Iris pigment epithelial cell (primary cell): ENCODE measurements at regions not wholly inside any gene's neighbourhood (a gene's known extent, or its start where the extent isn't known, plus 50 kb on each side); places are given as distances from the start of the nearest gene placed in this dataset.
"Not testable (repeated sequence)": the region's sequence is repeated elsewhere in the genome, so short reads cannot be mapped to it uniquely, and the experiment has no call there.

Experiments used
- DNase-seq: peaks from one replicate; pipeline ENCODE4 v3.0.0-alpha.2; 2011; ENCODE audit warnings: low read depth

DNA sequence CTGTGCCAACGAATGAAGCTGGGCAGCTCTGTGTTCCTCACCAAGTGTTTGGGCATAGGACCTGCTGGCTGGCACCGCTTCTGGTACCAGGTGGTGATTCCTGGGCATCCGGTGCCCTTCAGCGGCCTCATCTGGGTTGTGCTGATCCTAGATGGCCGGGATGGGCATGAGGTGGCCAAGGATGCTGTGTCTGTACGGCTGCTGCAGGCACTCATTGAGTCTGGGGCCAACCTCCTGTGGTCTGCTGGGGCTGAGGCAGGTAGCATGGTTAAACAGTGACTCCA is 96.1 kb upstream of the PLEKHM1 start:
- not testable (repeated sequence) for DNase-seq

DNA sequence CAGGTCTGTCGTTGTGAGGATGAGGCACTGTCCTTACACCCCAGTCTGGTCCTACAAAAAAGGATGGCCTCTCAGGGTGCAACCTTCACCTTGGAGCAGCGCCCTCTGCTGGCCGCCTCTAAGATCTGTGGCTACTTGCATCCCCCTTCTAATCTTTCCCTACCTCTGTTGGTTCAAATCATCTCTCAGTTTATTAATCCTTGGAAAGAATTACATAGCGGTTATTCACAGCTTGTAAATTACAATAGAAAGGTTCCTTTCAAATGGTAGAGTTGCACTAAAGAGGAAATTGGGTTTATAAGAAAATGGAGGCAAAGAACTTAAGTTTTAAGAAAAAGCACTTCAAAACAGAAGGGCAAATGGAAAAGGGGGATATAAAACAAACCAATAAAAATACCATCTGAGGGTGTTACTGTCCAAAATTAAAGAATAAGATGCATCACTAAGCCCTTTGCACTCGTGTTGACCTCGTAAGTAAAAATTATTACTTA is 102.0 kb upstream of the PLEKHM1 start:
- peak; percentile 29 for DNase-seq

DNA sequence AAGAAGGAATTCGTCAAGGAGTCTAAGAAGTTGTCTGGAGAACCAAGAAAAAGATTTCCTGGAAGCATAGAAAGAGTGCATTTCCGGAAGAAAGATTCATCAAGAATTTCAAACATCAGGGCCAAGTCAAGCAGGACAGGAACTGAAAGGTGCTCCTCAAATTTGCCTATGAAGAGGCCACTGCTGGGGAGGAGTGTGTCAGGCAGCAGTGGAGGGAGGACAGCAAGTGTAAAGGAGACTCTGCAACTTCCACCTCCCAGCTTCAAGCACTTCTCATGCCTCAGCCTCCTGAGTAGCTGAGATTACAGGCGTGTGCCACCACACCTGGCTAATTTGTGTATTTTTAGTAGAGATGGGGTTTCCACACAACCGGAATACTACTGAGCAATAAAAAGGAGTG is 105.8 kb upstream of the PLEKHM1 start:
- DNase-seq, result not testable (repeated sequence)

DNA sequence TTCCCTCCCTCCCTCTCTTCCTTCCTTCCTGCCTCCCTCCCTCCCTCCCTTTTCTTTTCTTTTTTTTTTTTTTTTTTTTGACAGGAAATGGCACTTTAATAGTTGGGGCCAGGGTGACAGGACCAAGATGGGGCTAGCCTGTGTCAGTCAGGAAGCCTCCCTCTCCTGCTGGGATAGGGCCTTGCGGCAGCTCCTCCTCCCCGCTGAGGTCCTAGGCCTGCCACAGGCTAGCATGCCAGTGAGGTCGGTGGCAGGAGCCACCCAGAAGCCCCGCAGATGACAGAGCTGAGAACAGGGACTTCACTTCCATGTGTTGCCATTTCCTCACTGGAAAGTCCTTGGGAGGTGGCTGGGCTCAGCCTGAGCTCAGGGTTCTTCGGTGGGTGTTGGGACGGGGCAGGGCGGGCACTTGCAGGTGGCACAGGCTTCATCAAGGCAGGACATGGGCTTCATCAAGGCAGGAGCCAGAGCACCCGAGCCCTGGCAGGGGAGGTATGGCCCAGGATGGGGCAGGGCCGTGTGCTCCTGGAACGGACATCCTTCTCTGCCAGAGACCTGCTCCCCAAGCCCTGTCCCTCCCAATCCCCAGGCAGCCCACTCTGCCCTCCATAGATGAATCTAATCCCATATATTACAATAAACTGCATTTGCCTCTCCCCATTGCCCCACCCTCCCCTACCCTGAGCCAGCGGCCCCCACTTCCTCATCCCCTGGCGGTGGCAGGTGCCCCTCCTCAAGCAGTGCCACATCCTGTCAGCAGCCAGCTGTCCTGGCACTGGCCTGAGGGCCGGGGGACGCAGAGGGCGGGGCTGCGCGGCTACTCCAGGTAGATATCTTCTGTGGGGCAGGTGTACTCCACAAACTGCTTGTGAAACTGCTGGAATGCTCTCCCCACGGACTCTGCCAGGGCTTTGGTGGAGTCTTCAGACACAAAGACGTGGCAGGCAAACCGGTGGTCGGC is 109.8 kb upstream of the PLEKHM1 start:
- DNase-seq, result not testable (repeated sequence)

DNA sequence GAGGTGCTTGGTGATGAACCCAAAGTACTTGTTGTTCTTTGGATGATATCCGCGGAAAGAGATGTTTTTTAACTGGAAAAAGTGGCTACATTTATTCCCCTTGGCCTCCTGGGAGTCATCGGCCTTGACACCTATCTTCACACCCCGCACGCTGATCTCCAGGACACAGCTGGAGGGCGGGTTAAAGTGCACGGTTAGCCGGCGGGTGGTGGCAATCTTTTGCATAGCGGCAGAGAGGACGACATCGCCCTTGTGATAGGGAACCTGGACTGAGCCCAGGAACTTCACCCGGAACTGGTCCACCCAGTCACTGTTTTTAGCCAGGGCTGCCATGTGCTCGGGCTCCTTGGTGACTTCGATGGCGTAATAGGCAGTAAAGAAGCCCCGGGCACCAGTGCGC is 110.5 kb upstream of the PLEKHM1 start:
- DNase-seq, result not testable (repeated sequence)

DNA sequence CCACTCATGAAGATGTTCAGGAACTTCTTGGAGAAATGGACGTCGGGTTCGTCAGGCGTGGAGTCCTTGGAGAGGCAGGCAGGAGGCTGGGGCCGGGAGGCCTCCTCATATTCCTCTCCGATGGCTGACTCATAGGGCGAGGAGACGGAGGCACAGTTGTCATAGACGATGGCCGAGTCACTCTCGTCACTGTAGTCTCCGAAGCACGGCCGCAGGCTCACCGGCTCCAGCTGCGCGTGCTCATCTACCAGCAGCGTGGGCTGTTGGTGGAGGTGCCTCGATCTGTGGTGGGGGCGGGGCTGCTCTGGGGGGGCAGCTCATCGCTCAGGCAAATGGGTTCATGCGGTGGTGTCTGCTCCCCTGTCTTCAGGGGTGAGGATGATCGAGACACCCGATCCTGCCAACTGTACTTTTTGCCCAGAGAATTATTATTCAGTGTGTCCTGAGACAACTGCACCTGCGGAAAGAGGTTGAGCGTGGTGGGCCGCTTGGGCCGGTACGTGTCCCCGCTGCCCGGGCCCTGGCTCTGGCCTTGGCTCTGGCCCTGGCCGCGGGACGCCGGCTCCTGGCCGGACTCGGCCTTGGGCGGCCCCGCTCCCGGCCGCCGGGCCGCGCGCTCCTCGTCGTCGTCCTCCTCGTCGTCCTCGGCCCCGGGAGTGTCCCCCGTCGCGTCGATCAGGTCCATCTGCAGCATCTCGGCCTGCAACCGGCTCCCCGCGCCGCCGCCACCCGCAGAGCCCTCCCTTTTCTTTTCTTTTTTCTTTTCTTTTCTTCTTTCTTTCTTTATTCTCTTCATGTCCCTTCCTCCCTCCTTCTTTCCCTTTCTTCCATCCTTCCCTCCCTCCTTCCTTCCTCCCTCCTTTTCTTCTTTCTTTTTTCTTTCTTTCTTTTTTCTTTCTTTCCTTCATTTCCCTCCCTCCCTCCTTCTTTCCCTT is 111.4 kb upstream of the PLEKHM1 start:
- not testable (repeated sequence) for DNase-seq

DNA sequence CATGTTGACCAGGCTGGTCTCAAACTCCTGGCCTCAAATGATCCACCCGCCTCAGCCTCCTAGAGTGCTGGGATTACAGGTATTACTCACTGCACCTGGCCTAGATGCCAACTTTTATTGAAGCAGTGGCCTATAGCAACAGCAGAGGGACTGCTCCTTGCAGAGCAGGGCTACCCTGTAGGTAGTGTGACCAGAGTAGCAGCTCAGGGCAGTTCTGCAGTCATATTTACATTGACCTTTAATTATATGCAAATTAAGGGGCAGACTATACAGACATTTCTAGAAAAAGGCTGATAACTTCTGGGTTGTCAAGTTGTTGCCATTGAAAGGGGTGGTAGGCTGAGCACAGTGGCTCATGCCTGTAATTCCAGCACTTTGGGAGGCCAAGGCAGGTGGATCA is 115.2 kb upstream of the PLEKHM1 start:
- DNase-seq, result not testable (repeated sequence)

DNA sequence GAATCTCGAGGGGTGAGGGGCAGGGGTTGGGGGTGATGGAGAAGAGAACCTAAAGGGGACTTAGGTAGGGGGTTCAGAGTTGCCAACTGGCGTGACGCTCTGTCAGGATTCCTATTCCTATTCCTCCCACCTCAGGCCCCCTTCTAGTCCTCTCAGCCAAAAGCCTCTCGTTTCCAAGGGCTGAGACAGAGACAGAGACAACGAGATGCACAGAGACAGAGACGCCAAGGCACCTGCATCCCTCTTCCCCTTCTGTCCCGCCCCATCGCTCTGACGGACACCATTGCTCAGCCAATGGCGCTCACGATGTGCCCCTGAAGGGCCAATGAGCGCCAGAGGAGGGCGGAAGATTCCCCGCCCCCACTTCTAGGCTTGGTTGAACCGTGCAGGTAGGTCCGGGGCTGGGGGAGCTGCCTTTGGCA is 129.5 kb upstream of the PLEKHM1 start:
- not testable (repeated sequence) for DNase-seq

DNA sequence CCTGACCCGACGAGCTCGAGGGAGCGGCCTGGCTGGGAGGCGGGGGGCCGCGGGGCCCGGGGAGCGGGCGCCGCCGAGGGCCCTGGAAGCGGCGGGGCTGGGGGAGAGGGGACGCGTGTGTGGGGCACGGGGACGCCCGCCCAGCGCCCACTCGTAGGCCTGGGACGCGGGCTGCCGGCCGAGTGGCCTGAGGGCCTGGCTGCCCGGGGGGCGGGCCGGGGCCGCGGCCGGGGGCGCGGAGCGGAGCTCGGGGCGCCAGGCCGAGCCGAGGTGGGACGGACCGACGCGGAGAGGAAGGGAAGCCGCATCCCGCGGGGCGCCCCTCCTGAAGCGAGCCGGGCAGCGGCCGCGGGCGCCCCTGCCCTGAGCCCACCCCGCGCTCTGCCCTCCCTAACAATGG is 129.9 kb upstream of the PLEKHM1 start:
- DNase-seq, result not testable (repeated sequence)

DNA sequence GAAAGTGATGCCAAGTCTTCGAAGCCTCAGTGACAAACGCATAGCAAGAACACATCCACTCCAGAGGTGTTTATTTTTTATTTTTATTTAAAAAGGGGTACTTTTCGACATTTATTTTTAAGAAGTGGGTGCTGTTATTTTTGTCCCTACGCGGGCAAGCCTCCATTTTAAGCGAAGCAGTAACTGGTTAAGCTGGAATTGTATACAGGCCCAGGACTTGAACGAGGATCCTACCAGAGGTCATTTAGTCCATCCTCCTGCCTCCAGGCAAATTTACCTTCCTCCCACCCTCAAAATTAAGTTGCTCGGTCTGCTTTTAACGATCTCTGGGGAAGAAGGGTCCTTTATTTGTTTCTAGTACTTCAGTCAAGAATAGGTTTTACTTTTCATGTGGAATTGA is 130.6 kb upstream of the PLEKHM1 start:
- not testable (repeated sequence) for DNase-seq

DNA sequence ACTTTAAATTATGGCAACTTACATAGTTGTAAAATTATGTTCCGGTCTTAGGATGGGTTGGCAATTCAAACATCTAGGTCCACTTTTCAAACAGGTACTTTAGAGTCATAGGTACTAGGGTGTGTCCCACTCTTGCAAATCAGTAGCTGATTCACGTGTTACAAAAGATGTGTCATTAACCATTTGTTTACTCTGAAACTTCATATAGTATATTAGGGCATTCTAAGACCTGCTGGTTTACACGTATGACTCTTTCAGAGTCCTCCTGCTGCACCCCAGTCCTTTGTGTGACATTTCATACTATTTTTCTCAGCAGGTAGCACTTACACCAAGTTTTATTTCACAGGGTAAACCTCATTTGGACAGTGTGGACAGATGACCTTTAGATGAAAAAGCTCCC is 131.8 kb upstream of the PLEKHM1 start:
- not testable (repeated sequence) for DNase-seq

DNA sequence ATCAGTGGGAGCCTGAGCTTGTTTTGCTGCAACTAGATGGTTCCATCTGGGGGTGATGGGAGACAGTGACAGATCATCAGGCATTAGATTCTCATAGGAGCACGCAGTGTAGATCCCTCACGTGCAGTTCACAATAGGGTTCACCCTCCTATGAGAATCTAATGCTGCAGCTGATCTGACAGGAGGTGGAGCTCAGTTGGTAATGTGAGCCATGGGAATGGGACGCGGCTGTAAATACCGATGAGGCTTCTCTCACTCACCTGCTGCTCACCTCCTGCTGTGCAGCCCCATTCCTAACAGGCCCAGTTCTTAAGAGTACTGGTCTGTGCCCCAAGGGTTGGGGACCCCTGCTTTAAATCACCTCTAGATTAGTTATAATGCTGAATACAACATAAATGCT is 137.5 kb upstream of the PLEKHM1 start:
- no peak for DNase-seq

DNA sequence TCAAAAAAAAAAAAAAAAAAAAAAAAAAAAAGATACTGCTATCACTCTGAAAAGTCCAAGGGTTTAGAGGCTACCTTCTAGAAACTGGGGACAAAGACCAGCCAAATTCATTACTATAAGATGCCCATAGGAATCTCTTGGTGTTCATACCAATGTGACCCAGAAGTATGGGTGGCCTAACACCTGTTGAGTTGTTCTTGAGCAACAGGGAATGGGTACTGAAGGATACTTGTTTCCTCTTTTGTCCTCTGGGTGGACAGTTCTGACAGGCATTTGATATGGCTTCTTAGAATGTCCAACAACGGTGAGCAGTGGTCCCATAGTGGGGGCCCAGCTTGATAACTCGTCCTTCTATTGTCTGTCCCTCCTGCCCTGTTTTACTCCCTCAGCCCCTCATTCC is 141.4 kb upstream of the PLEKHM1 start:
- no peak for DNase-seq

DNA sequence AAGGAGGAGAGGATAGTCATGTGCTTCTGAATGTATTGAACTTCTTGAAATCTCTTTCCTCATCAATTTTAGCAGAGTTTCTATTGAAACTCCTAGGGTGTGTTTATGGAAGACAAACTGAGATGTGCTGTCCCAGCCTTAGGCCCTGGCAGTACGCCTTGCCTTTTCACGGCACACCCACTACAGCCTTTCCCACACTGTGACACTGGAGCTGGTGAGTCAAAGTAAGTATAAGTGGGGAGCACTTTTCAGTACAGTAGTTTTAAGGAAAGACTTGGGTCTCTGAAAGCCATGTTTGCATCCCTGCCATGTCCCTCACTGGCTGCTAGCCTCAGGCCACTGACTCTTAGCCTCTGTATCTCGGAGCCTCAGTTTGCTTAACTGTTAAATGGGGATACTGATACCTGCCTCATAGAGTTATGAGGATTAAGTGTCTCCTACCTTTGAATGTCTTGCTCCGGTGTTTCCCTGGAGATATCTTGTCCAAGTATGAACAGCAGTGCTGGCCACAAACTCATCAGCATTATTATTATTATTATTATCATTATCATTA is 144.7 kb upstream of the CRHR1 start:
- DNase-seq, result no peak

DNA sequence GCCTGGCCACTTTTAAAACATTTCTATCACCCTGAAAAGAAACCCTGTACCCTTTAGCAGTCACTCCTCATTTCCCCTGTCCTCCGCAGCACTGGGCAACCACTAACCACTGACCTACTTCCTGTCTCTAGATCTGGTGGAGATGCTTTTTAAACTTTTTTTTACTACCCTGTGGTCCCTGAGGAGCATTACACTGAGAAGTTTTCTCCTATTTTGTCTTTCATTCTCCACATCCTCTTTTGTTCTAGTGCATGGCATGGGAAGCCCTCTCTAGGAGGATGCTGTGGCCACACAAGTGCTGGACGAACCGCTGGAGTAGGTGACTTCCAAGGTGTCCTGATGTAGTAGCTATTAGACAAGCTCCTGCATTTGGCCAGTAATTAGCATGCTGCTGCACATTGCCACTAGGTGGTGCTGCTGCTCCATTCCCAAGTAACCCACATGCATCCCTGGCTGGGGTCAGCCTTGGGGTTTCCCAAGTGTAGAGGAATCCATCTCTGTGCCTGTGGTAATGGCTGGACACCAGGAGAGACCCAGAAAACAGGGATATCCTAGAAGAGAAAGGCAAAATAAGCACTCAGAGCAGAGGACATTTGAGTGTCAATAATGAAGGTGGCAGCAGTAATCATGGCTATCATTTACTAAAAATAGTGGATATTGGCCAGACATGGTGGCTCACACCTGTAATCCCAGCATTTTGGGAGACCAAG is 143.8 kb upstream of the CRHR1 start:
- DNase-seq, result peak; percentile 76

DNA sequence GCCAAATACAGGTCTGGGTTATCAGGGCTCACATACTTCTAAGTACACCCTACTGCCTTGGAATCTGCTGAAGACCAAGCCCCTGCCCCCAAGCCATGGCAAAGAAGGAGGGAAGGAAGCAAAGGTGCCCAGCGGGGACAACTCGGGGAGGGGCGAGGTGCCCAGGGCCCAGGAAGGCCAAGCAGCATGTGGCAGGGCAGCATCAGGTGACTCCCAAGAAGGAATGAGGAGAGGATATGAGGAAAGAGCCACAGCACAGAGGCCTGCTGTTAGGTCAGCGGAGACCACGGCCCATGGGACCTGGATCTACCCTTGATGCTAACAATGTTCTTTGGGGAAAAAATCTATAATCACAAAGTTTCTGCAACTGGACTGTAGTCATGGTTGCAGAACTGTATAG is 142.6 kb upstream of the CRHR1 start:
- no peak for DNase-seq

DNA sequence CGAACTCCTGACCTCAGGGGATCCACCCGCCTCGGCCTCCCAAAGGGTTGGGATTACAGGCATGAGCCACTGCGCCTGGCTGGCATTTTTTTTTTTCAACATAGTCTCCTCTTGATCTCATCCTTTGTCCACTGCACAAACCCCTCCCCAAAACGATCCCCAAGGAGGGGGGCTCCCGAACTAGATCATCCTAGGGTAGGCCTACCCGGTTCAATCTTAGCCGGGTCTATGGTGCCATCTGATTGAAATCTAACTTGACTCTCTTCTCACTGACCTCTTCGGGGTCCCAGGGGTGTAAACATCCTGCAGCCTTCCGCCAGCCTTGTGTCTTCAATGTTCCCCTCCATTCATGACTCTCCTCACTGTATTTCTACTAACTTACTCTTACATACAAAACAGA is 140.5 kb upstream of the CRHR1 start:
- DNase-seq, result no peak

DNA sequence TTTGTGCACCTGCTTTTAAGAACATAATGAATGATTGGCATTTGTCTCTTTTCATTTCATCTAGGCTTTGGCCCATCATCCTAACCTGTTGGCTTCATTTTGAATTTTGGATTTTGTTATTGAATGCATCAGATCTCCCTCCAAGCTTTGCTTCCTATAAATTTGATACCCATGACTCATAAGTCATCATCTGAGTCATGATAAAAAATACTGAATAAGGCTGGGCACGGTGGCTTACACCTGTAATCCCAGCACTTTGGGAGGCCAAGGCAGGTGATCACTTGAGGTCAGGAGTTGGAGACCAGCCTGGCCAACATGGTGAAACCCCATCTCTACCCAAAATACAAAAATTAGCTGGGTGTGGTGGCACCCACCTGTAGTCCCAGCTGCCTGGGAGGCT is 139.5 kb upstream of the CRHR1 start:
- DNase-seq, result not testable (repeated sequence)

DNA sequence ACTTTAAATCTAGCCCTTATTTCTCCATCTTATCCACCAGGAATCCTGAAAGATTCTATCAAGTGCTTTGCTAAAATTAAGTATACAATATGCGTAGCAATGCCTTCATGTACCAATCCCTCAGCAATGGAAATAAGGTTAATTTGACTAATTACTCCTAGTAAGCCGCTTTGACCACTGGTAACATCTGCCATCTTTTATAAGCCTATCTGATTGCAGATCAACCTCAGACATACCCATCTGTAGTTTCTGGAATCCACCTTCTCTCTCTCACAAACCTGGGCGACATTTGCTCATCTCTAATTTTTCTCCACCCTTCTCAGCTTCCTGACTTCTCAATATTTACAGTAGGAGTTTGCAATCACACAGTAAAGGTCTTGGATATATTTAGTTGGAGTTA is 138.8 kb upstream of the CRHR1 start:
- DNase-seq, result no peak

DNA sequence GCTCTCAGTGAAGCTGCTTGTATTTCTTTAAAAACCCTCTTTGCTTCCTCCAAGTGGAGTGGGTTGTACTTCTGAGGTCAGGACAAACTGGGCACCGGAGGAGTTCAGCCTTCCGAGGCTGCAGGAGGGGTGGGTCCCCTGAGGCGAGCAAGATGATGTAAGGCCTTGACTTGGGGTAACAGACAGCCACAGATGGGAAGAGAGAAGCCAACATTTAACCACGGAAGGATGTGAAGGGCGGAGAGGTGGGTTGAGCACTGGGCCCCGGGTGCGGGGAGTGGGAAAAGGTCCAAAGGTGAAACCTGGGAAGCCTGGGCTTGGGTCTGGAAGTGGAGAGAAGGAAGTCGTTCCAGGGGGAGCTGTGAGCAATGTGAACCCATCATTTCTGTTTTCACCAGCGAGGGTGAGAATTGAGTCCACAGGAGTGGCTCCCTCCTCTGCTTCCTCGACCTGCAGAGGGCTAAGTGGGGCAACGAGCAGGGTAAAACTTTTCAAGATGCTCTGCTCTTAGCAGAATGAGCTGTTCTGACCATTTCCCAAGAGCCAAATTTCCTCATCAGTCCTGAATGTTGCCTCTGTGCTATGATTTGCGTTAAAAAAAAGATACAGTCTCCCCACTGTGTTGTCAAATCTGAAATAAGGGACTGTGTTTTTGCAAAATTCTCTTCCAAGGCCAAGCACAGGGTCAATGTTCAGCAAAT is 137.7 kb upstream of the CRHR1 start:
- DNase-seq, result no peak

DNA sequence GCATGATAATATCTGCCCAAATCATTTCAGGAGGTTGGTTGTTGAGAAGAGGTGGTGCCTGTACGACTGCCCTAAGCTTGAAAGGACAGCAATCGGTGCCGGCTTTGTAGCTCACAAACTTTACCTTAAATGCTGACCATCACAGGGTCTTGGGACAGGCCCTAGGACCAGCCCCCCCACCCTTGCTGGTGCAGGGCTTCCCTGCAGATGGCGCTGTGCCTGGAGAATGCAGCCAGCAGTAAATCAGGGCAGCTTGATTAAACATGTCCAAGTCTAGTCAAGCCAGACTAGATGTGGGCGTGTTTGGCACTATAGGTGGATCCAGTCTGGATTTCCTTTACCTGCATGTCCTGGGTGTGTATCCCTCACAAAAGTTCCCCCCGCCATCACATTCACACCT is 135.5 kb upstream of the CRHR1 start:
- DNase-seq, result no peak
